IPS-18c (cell line): ENCODE measurements at regions not wholly inside any gene's neighbourhood (a gene's known extent, or its start where the extent isn't known, plus 50 kb on each side); places are given as distances from the start of the nearest gene placed in this dataset.

Experiments
- H3K4me3 ChIP-seq: 2 replicates; pipeline ENCODE4 v1.7.0; 2013; ENCODE audit warnings: low read depth, mild to moderate bottlenecking, low read length, moderate library complexity; ENCODE audit not compliant: insufficient read depth
- H3K9me3 ChIP-seq: one replicate; pipeline ENCODE4 v1.6.1; 2013; ENCODE audit warnings: mild to moderate bottlenecking, low read length, moderate library complexity; ENCODE audit not compliant: control insufficient read depth, insufficient read depth

GRCh38 chr15:70424937-70425411 is 327.3 kb upstream of the TLE3 start:
- no peak overlapping the region for H3K4me3 ChIP-seq
- no peaks in the 10 kb centered on the region for H3K9me3 ChIP-seq

- Histone ChIP-seq H3K9me3 (no peaks in the 10 kb centered on the region), H3K4me3 (no peak overlapping the region)
These were observed 325.6 kb upstream of the TLE3 start for GRCh38 chr15:70423267-70423666.

GRCh38 chr15:70422342-70422741 is 324.6 kb upstream of the TLE3 start:
- no peak overlapping the region for H3K4me3 ChIP-seq
- H3K9me3 ChIP-seq: no peaks in the 10 kb centered on the region

- no peak overlapping the region for H3K4me3 ChIP-seq
These were observed 323.3 kb upstream of the TLE3 start for GRCh38 chr15:70420948-70421482.

GRCh38 chr15:70420086-70420947 is 322.6 kb upstream of the TLE3 start:
- peaks cover 4% of the 10 kb centered on the region for H3K9me3 ChIP-seq
- no peak overlapping the region for H3K4me3 ChIP-seq

More at GRCh38 chr15:70420948-70421482, 323.3 kb upstream of the TLE3 start:
- H3K9me3 ChIP-seq: peaks cover 4% of the 10 kb centered on the region

- no peak overlapping the region for H3K4me3 ChIP-seq
- H3K9me3 ChIP-seq: peaks cover 4% of the 10 kb centered on the region
These were observed 321.2 kb upstream of the TLE3 start for GRCh38 chr15:70418943-70419342.

- Histone ChIP-seq H3K4me3 (no peak overlapping the region), H3K9me3 (peaks cover 4% of the 10 kb centered on the region)
These were observed 319.8 kb upstream of the TLE3 start for GRCh38 chr15:70417535-70417934.

GRCh38 chr15:70416829-70417228 is 319.1 kb upstream of the TLE3 start:
- peaks cover 4% of the 10 kb centered on the region for H3K9me3 ChIP-seq

GRCh38 chr15:70415398-70415797 is 317.7 kb upstream of the TLE3 start:
- Histone ChIP-seq H3K4me3 (no peak overlapping the region), H3K9me3 (peaks cover 4% of the 10 kb centered on the region)

More at GRCh38 chr15:70416829-70417228, 319.1 kb upstream of the TLE3 start:
- no peak overlapping the region for H3K4me3 ChIP-seq

- Histone ChIP-seq H3K9me3 (peaks cover 4% of the 10 kb centered on the region), H3K4me3 (no peak overlapping the region)
These were observed 316.9 kb upstream of the TLE3 start for GRCh38 chr15:70414626-70415025.

GRCh38 chr15:70412794-70413193 is 315.1 kb upstream of the TLE3 start:
- Histone ChIP-seq H3K9me3 (peaks cover 4% of the 10 kb centered on the region), H3K4me3 (no peak overlapping the region)

GRCh38 chr15:70411143-70411863 is 313.6 kb upstream of the TLE3 start:
- peaks cover under 1% of the 10 kb centered on the region for H3K9me3 ChIP-seq
- no peak overlapping the region for H3K4me3 ChIP-seq

GRCh38 chr15:70410371-70410985 is 312.8 kb upstream of the TLE3 start:
- H3K4me3 ChIP-seq: no peak overlapping the region
- H3K9me3 ChIP-seq: no peaks in the 10 kb centered on the region

- Histone ChIP-seq H3K4me3 (no peak overlapping the region), H3K9me3 (no peaks in the 10 kb centered on the region)
These were observed 311.7 kb upstream of the TLE3 start for GRCh38 chr15:70409388-70409787.

- H3K9me3 ChIP-seq: no peaks in the 10 kb centered on the region
- no peak overlapping the region for H3K4me3 ChIP-seq
These were observed 310.2 kb upstream of the TLE3 start for GRCh38 chr15:70407955-70408354.

GRCh38 chr15:70407336-70407670 is 309.6 kb upstream of the TLE3 start:
- no peak overlapping the region for H3K4me3 ChIP-seq
- H3K9me3 ChIP-seq: no peaks in the 10 kb centered on the region

GRCh38 chr15:70406617-70407335 is 309.1 kb upstream of the TLE3 start:
- Histone ChIP-seq H3K9me3 (no peaks in the 10 kb centered on the region), H3K4me3 (no peak overlapping the region)
